Stomach smooth muscle (tissue), 2 donors: ENCODE measurements at regions not wholly inside any gene's neighbourhood (a gene's known extent, or its start where the extent isn't known, plus 50 kb on each side); places are given as distances from the start of the nearest gene placed in this dataset.

Experiments
- H3K27ac ChIP-seq: one replicate; pipeline ENCODE4 v1.7.0; 2013; ENCODE audit warnings: mild to moderate bottlenecking, low read length, inconsistent platforms
- H3K27me3 ChIP-seq, 2 donors: one replicate each; pipeline ENCODE4 v1.7.0; 2013; ENCODE audit warnings: low read length in 2 of 2; ENCODE audit not compliant: insufficient read depth in 2 of 2, control insufficient read depth in 1 of 2
- H3K36me3 ChIP-seq, 2 donors: one replicate each; pipeline ENCODE4 v1.7.0; 2013; ENCODE audit warnings: low read length in 2 of 2; ENCODE audit not compliant: control insufficient read depth in 2 of 2, insufficient read depth in 2 of 2
- H3K4me1 ChIP-seq: one replicate; pipeline ENCODE4 v1.7.0; 2013; ENCODE audit warnings: low read length; ENCODE audit not compliant: control insufficient read depth, insufficient read depth
- H3K4me3 ChIP-seq, 2 donors: one replicate each; pipeline ENCODE4 v1.7.0; 2013; ENCODE audit warnings: low read length in 2 of 2
- H3K9ac ChIP-seq, 2 donors: one replicate each; pipeline ENCODE4 v1.7.0; 2013; ENCODE audit warnings: low read length in 2 of 2, mild to moderate bottlenecking in 1 of 2
- H3K9me3 ChIP-seq, 2 donors: one replicate each; pipeline ENCODE4 v1.7.0; 2013; ENCODE audit warnings: low read length in 2 of 2; ENCODE audit not compliant: control insufficient read depth in 2 of 2
- donor health status: healthy.
- donor health status: Pancreatic carcinoma.

DNA sequence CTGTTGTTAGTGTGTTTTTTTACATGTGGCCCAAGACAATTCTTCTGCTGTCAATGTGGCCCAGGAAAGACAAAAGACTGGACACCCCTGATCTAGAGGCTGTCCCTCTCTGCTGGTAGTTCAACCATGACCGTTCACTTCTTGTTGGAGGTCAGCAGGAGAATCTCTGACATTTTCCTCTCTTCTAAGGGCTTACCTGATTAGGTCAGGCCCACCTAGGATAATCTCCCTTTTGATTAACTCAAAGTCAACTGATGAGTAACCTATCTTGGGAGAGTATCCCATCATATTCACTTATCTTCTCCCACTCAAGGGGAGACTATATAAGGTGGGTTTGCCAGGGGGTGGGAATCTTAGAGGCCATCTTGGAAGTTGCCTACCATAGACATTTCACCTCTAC lies 135.2 kb downstream of the BUB3 start:
- no peaks in the 10 kb centered on the region for H3K27me3 ChIP-seq
- H3K4me1 ChIP-seq: no peaks in the 10 kb centered on the region
- no peak overlapping the region for H3K27ac ChIP-seq
- H3K4me3 ChIP-seq: no peak overlapping the region
- H3K9ac ChIP-seq: no peak overlapping the region
- H3K36me3 ChIP-seq: no peaks in the 10 kb centered on the region
- peaks cover 0 to 12% of the 10 kb centered on the region in 2 donors for H3K9me3 ChIP-seq

DNA sequence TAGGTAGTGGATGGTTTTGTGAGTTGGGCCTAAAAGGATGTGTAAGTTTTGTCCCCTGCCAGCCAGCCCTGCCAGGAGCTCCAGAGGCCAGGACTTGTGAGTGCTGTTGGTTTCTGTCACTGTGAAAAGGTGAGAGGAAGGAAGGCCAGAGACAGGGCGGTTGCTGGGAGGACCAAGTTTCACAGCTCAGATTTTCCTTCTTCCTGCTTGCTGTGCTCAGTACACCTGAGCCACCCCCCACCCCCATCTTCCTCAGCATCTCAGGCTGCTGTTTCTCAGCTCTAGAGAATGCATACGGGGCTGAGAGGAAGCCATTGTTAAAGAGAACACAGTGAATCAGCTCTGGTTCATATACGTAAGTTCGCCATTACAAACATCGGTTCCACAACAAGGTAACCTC lies 139.9 kb downstream of the BUB3 start:
- H3K36me3 ChIP-seq: no peaks in the 10 kb centered on the region
- no peaks in the 10 kb centered on the region for H3K27me3 ChIP-seq
- no peak overlapping the region for H3K4me3 ChIP-seq
- no peak overlapping the region for H3K9ac ChIP-seq
- H3K4me1 ChIP-seq: no peaks in the 10 kb centered on the region
- no peak overlapping the region for H3K27ac ChIP-seq
- H3K9me3 ChIP-seq: peaks cover 0 to 12% of the 10 kb centered on the region in 2 donors

- no peaks in the 10 kb centered on the region for H3K36me3 ChIP-seq
- H3K27me3 ChIP-seq: no peaks in the 10 kb centered on the region
- no peaks in the 10 kb centered on the region for H3K4me1 ChIP-seq
- H3K9me3 ChIP-seq: peaks cover 0 to 6% of the 10 kb centered on the region in 2 donors
- H3K4me3 ChIP-seq: no peak overlapping the region
- H3K9ac ChIP-seq: no peak overlapping the region
- no peak overlapping the region for H3K27ac ChIP-seq
Measured at GRCh38 chr10:123294886-123295285, 140.7 kb downstream of the BUB3 start.

DNA sequence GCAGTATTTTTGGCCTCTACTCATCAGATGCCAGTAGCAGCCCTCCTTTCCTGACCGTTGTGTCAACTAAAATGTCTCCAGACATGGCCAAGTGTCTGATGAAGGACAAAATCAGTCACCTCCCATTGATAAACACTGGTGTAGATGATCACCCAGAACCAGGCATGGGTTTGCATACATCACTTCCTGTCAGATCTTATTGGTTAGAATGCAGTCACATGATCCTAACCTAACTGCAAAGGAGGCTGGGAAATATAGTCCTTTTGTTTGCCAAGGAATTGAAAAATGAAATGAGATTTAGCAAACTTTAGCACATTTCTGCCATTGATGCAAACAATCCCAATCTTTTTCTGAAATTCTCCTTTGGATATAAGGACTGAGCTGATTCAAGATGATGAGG lies 141.4 kb downstream of the BUB3 start:
- Histone ChIP-seq H3K4me1 (no peaks in the 10 kb centered on the region), H3K27me3 (no peaks in the 10 kb centered on the region), H3K9me3 (peaks cover 0 to 3% of the 10 kb centered on the region in 2 donors), H3K4me3 (no peak overlapping the region), H3K9ac (no peak overlapping the region), H3K27ac (no peak overlapping the region), H3K36me3 (no peaks in the 10 kb centered on the region)

GRCh38 chr10:123297175-123297574 lies 143.0 kb downstream of the BUB3 start:
- Histone ChIP-seq H3K27ac (no peak overlapping the region), H3K4me3 (no peak overlapping the region), H3K36me3 (no peaks in the 10 kb centered on the region), H3K9ac (no peak overlapping the region), H3K27me3 (no peaks in the 10 kb centered on the region), H3K4me1 (no peaks in the 10 kb centered on the region), H3K9me3 (no peaks in the 10 kb centered on the region)

- Histone ChIP-seq H3K36me3 (no peaks in the 10 kb centered on the region), H3K9ac (no peak overlapping the region), H3K9me3 (peaks cover 0 to 4% of the 10 kb centered on the region in 2 donors)
Measured at GRCh38 chr10:123298583-123298982, 144.4 kb downstream of the BUB3 start.

DNA sequence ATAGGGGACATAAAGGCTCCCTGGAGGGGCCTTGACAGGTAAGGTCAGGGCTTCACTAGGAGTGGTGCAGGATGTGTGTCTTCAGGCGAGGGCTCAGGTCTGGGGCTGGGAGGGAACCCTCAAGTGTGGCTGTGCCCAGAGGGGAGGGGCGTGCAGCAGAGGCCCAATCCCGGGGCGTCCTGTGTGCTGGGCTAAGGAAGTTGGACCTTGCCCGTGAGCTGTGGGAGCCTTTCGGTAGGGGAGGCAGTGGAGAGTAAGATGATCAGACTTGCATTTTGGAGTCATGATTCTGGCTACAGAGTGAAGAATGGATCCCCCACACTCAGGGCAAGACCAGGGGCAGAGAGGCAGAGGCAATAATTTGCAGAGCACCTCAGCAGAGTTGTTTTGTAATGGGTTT lies 145.4 kb downstream of the BUB3 start:
- Histone ChIP-seq H3K9me3 (peaks cover 0 to 4% of the 10 kb centered on the region in 2 donors), H3K9ac (no peak overlapping the region), H3K36me3 (no peaks in the 10 kb centered on the region), H3K27ac (no peak overlapping the region), H3K4me1 (no peaks in the 10 kb centered on the region), H3K27me3 (no peaks in the 10 kb centered on the region), H3K4me3 (no peak overlapping the region)

More at GRCh38 chr10:123298583-123298982, 144.4 kb downstream of the BUB3 start:
- H3K27me3 ChIP-seq: no peaks in the 10 kb centered on the region
- H3K4me3 ChIP-seq: no peak overlapping the region
- H3K27ac ChIP-seq: no peak overlapping the region
- H3K4me1 ChIP-seq: no peaks in the 10 kb centered on the region

- no peaks in the 10 kb centered on the region for H3K36me3 ChIP-seq
- H3K27me3 ChIP-seq: no peaks in the 10 kb centered on the region
- no peak overlapping the region for H3K9ac ChIP-seq
- H3K27ac ChIP-seq: no peak overlapping the region
- peaks cover 0 to 4% of the 10 kb centered on the region in 2 donors for H3K9me3 ChIP-seq
- no peak overlapping the region for H3K4me3 ChIP-seq
- H3K4me1 ChIP-seq: no peaks in the 10 kb centered on the region
Measured at GRCh38 chr10:123301077-123301857, 147.1 kb downstream of the BUB3 start.

GRCh38 chr10:123303581-123304337 lies 149.6 kb downstream of the BUB3 start:
- no peak overlapping the region for H3K4me3 ChIP-seq
- no peaks in the 10 kb centered on the region for H3K36me3 ChIP-seq
- H3K9ac ChIP-seq: no peak overlapping the region
- H3K27me3 ChIP-seq: no peaks in the 10 kb centered on the region
- H3K27ac ChIP-seq: no peak overlapping the region
- H3K9me3 ChIP-seq: peaks cover 0 to 4% of the 10 kb centered on the region in 2 donors
- H3K4me1 ChIP-seq: no peaks in the 10 kb centered on the region

DNA sequence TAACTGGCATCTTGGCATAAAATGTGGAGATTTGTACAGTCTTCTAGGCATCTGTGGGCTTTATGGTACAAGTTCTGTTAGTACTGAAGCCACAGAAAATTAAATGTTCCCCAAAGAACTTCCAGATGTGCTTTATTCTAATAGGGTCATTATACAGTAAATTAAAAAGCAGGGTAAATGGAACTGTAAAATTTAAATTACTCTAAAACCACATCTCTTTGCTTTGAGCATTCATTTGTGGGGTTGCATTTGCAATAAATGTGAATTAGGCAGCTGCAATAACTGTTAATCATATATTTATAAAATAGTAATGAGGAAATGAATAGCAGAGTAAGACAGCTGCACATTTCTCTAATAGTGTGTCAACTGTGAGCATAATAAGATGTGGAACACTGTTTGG lies 151.5 kb downstream of the BUB3 start:
- Histone ChIP-seq H3K9ac (no peak overlapping the region), H3K27ac (no peak overlapping the region), H3K4me1 (no peaks in the 10 kb centered on the region), H3K4me3 (no peak overlapping the region), H3K9me3 (peaks cover 0 to 4% of the 10 kb centered on the region in 2 donors), H3K36me3 (no peaks in the 10 kb centered on the region), H3K27me3 (no peaks in the 10 kb centered on the region)

DNA sequence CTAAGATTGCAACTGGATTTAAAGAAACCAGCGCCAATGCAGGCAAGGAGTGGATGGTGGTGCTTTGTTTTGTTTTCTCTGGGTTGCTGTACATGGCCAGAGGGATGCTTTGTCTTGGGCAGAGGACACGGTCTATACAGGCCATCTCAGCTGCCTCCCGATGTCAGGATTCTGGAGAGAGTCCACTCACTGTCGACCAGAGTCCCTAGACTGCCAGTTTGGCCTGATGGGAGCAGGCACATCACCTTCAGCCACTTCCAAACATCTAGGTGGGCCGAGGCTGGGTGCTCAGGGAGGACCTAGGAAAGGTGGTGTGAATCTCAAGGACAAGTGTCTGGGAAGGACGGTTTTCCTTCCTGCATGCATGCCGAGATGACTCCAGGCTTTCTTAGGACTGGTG lies 152.1 kb downstream of the BUB3 start:
- no peaks in the 10 kb centered on the region for H3K27me3 ChIP-seq
- no peaks in the 10 kb centered on the region for H3K4me1 ChIP-seq
- no peak overlapping the region for H3K4me3 ChIP-seq
- no peaks in the 10 kb centered on the region for H3K36me3 ChIP-seq
- no peak overlapping the region for H3K27ac ChIP-seq
- H3K9me3 ChIP-seq: peaks cover 0 to 4% of the 10 kb centered on the region in 2 donors
- H3K9ac ChIP-seq: no peak overlapping the region
